ENCODE measurements at regions not wholly inside any gene's neighbourhood (a gene's known extent, or its start where the extent isn't known, plus 50 kb on each side); places are given as distances from the start of the nearest gene placed in this dataset.

DNA sequence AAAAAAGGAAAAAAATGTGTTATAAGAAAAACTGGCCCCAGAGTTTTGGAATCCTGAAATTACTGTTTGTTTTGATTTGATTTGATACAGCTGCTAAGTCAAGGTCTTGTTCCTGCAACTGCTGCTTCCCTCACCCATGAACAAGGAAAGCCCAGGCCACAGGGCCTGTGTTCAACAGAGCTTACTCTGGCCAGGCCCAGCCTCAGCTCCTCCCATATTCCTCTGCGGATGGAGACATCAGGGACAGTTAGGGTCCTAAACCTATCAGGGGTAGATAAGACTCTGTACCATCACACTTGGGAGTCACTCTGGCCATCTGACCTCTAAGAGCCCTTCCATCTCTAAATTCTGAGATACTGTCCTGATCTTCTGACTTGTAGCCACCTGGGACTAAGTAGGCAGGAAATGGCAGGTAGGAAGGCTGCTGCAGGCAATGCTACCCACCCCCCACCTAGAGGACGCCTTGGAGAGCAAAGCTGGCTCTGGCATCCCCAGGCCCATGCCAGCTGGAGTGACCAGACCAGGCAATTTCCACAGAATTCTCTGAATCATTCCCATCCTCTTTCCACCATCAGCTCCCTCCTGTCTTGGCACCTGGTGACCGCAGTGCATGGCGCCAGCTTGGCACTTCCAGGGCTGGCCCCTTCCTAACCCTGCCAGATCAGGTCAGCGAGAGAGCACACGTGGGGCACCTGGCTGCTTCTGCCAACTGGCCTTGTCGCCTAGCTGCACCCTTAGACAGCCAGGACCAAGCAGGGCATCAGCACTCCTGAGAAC, 58.0 kb upstream of the TMEM33 start:
- WGBS, 2 donors: 61 to 66% methylated on average over 3 to 7 of the region's 7 CpGs
- H3K36me3 ChIP-seq (ENCODE audit: low read depth, missing control alignments): no peaks in the 10 kb centered on the region
- H3K4me3 ChIP-seq: no peak overlapping the region
- no peaks in the 10 kb centered on the region for H3K27me3 ChIP-seq
- no peak overlapping the region for H3K27ac ChIP-seq
- peaks cover 8% of the 10 kb centered on the region for H3K4me1 ChIP-seq
- intact Hi-C loops (cut with DNase I; ENCODE audit: low total_unique reads): no loop called here
- no peaks in the 10 kb centered on the region for H3K9me3 ChIP-seq
- TF ChIP-seq, protein P1, sequence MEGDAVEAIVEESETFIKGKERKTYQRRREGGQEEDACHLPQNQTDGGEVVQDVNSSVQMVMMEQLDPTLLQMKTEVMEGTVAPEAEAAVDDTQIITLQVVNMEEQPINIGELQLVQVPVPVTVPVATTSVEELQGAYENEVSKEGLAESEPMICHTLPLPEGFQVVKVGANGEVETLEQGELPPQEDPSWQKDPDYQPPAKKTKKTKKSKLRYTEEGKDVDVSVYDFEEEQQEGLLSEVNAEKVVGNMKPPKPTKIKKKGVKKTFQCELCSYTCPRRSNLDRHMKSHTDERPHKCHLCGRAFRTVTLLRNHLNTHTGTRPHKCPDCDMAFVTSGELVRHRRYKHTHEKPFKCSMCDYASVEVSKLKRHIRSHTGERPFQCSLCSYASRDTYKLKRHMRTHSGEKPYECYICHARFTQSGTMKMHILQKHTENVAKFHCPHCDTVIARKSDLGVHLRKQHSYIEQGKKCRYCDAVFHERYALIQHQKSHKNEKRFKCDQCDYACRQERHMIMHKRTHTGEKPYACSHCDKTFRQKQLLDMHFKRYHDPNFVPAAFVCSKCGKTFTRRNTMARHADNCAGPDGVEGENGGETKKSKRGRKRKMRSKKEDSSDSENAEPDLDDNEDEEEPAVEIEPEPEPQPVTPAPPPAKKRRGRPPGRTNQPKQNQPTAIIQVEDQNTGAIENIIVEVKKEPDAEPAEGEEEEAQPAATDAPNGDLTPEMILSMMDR (IDR thresholded peaks at IDR 0.05): no peak
- no peak for TF ChIP-seq POLR2A (IDR thresholded peaks at IDR 0.05)
- DNase-seq: no peak

- no peak for DNase-seq
- Histone ChIP-seq H3K36me3 (ENCODE audit: low read depth, missing control alignments) (no peaks in the 10 kb centered on the region), H3K9me3 (no peaks in the 10 kb centered on the region), H3K27ac (no peak overlapping the region), H3K4me1 (no peaks in the 10 kb centered on the region), H3K27me3 (no peaks in the 10 kb centered on the region), H3K4me3 (no peak overlapping the region)
- TF ChIP-seq, protein P1 (IDR thresholded peaks at IDR 0.05): no peak
- TF ChIP-seq POLR2A (IDR thresholded peaks at IDR 0.05): no peak
- intact Hi-C loops (cut with DNase I; ENCODE audit: low total_unique reads): no loop called here
These were observed 60.4 kb upstream of the TMEM33 start for GRCh38 chr4:41874873-41875272.

- DNase-seq: no peak
- Histone ChIP-seq H3K4me1 (no peaks in the 10 kb centered on the region), H3K27ac (no peak overlapping the region), H3K4me3 (no peak overlapping the region), H3K27me3 (no peaks in the 10 kb centered on the region), H3K36me3 (ENCODE audit: low read depth, missing control alignments) (no peaks in the 10 kb centered on the region), H3K9me3 (no peaks in the 10 kb centered on the region)
- intact Hi-C loops (cut with DNase I; ENCODE audit: low total_unique reads): no loop called here
- WGBS, 2 donors: 26 to 33% methylated on average over 7 of the region's 7 CpGs
- TF ChIP-seq, protein P1 (IDR thresholded peaks at IDR 0.05): no peak
- TF ChIP-seq POLR2A (IDR thresholded peaks at IDR 0.05): no peak
These were observed 60.8 kb upstream of the TMEM33 start for GRCh38 chr4:41874398-41874797.

GRCh38 chr4:41873380-41874295, 61.6 kb upstream of the TMEM33 start:
- H3K27me3 ChIP-seq: no peaks in the 10 kb centered on the region
- intact Hi-C loops (cut with DNase I; ENCODE audit: low total_unique reads): no loop called here
- no peak for TF ChIP-seq POLR2A (IDR thresholded peaks at IDR 0.05)
- TF ChIP-seq, protein P1 (IDR thresholded peaks at IDR 0.05): no peak
- no peak for DNase-seq
- no peaks in the 10 kb centered on the region for H3K4me1 ChIP-seq
- H3K9me3 ChIP-seq: no peaks in the 10 kb centered on the region
- H3K27ac ChIP-seq: no peak overlapping the region
- H3K4me3 ChIP-seq: peak overlapping the region; percentile 39 to 45
- H3K36me3 ChIP-seq (ENCODE audit: low read depth, missing control alignments): no peaks in the 10 kb centered on the region
- WGBS, 2 donors: 3 to 8% methylated on average over 32 to 42 of the region's 42 CpGs
